Tibial nerve (tissue), 4 donors: ENCODE measurements at regions not wholly inside any gene's neighbourhood (a gene's known extent, or its start where the extent isn't known, plus 50 kb on each side); places are given as distances from the start of the nearest gene placed in this dataset.

Experiments
- EP300 ChIP-seq, 2 donors: sonication (generic); formaldehyde crosslinking; IDR thresholded peaks; one replicate each; pipeline ENCODE4 v1.6.1; 2017; ENCODE audit warnings: antibody characterized with exemption in 2 of 2, mild to moderate bottlenecking in 1 of 2
- POLR2A ChIP-seq, 2 donors: fragments of 450-650 bp; IDR thresholded peaks; one replicate each; pipeline ENCODE4 v1.6.1; 2017; ENCODE audit warnings: antibody characterized with exemption in 2 of 2, mild to moderate bottlenecking in 2 of 2, moderate library complexity in 2 of 2
- TF ChIP-seq, protein P1 (sequence below), 5 experiments: fragments of 200-600 bp in 3 of 5; fragments of 450-650 bp in 2 of 5; sonication (generic) in 3 of 5; IDR thresholded peaks; one replicate each; pipeline ENCODE4 v1.5.1; 2016 to 2019; ENCODE audit warnings: antibody characterized with exemption in 5 of 5, mild to moderate bottlenecking in 3 of 5, moderate library complexity in 2 of 5

GRCh38 chr7:11960621-11961020 lies 128.6 kb upstream of the THSD7A start:
- TF ChIP-seq, protein P1, sequence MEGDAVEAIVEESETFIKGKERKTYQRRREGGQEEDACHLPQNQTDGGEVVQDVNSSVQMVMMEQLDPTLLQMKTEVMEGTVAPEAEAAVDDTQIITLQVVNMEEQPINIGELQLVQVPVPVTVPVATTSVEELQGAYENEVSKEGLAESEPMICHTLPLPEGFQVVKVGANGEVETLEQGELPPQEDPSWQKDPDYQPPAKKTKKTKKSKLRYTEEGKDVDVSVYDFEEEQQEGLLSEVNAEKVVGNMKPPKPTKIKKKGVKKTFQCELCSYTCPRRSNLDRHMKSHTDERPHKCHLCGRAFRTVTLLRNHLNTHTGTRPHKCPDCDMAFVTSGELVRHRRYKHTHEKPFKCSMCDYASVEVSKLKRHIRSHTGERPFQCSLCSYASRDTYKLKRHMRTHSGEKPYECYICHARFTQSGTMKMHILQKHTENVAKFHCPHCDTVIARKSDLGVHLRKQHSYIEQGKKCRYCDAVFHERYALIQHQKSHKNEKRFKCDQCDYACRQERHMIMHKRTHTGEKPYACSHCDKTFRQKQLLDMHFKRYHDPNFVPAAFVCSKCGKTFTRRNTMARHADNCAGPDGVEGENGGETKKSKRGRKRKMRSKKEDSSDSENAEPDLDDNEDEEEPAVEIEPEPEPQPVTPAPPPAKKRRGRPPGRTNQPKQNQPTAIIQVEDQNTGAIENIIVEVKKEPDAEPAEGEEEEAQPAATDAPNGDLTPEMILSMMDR (IDR thresholded peaks at IDR 0.05): no peak
- TF ChIP-seq POLR2A (IDR thresholded peaks at IDR 0.05) (no peak), EP300 (IDR thresholded peaks at IDR 0.05) (no peak)
